ENCODE measurements at regions not wholly inside any gene's neighbourhood (a gene's known extent, or its start where the extent isn't known, plus 50 kb on each side); places are given as distances from the start of the nearest gene placed in this dataset.

GRCh38 chr9:1320607-1321195 lies 270.5 kb downstream of the DMRT2 start:
- no peak overlapping the region for H3K27ac ChIP-seq (ENCODE audit: low read depth in 1 of 2, low read length in 1 of 2)
- no peaks in the 10 kb centered on the region for H3K27me3 ChIP-seq (ENCODE audit: control insufficient read depth in 2 of 2, insufficient read depth in 1 of 2, low read length in 1 of 2)
- no peak for DNase-seq (ENCODE audit: low read depth in 6 of 9, low spot score in 9 of 9)
- no peaks in the 10 kb centered on the region for H3K36me3 ChIP-seq (ENCODE audit: control insufficient read depth in 2 of 2, insufficient read depth in 2 of 2, low read length in 1 of 2)
- H3K9me3 ChIP-seq (ENCODE audit: control insufficient read depth in 2 of 2, insufficient read depth in 1 of 2, low read length in 1 of 2) = no peaks in the 10 kb centered on the region
- WGBS = 78% methylated on average over 7 of the region's 7 CpGs
- H3K4me3 ChIP-seq (ENCODE audit: low read length in 2 of 2) = no peak overlapping the region
- no peaks in the 10 kb centered on the region for H3K4me1 ChIP-seq (ENCODE audit: control insufficient read depth in 2 of 2, insufficient read depth in 2 of 2, low read length in 2 of 2)

DNA sequence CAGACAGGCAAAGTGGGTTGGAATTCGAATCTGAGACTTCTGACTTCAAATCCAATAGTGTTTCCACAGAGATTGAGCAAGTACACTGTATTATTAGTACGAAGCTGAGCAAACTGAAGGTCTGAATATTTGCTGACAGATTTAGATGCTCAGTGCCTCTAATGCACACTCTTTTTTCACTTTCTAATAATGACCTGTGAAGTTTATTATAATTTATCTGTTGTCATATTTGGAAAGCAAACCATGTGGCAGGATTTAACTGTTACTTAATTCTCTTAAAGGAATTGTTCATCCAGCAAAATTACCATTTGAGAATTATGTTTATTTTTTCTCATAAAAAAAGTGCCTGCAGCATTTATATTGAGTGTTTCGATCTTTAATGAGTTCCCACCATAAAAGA lies 277.3 kb downstream of the DMRT2 start:
- H3K36me3 ChIP-seq (ENCODE audit: control insufficient read depth in 2 of 2, insufficient read depth in 2 of 2, low read length in 1 of 2) = no peaks in the 10 kb centered on the region
- no peaks in the 10 kb centered on the region for H3K4me1 ChIP-seq (ENCODE audit: control insufficient read depth in 2 of 2, insufficient read depth in 2 of 2, low read length in 2 of 2)
- no peak overlapping the region for H3K4me3 ChIP-seq (ENCODE audit: low read length in 2 of 2)
- H3K27me3 ChIP-seq (ENCODE audit: control insufficient read depth in 2 of 2, insufficient read depth in 1 of 2, low read length in 1 of 2) = no peaks in the 10 kb centered on the region
- 82% methylated on average over 3 of the region's 3 CpGs for WGBS
- no peaks in the 10 kb centered on the region for H3K9me3 ChIP-seq (ENCODE audit: control insufficient read depth in 2 of 2, insufficient read depth in 1 of 2, low read length in 1 of 2)
- H3K27ac ChIP-seq (ENCODE audit: low read depth in 1 of 2, low read length in 1 of 2) = no peak overlapping the region
- no peak for DNase-seq (ENCODE audit: low read depth in 6 of 9, low spot score in 9 of 9)

- H3K9me3 ChIP-seq (ENCODE audit: control insufficient read depth in 2 of 2, insufficient read depth in 1 of 2, low read length in 1 of 2) = no peaks in the 10 kb centered on the region
- 91% methylated on average over 4 of the region's 4 CpGs for WGBS
- H3K27me3 ChIP-seq (ENCODE audit: control insufficient read depth in 2 of 2, insufficient read depth in 1 of 2, low read length in 1 of 2) = no peaks in the 10 kb centered on the region
- H3K27ac ChIP-seq (ENCODE audit: low read depth in 1 of 2, low read length in 1 of 2) = no peak overlapping the region
- H3K4me3 ChIP-seq (ENCODE audit: low read length in 2 of 2) = no peak overlapping the region
- no peaks in the 10 kb centered on the region for H3K4me1 ChIP-seq (ENCODE audit: control insufficient read depth in 2 of 2, insufficient read depth in 2 of 2, low read length in 2 of 2)
- no peaks in the 10 kb centered on the region for H3K36me3 ChIP-seq (ENCODE audit: control insufficient read depth in 2 of 2, insufficient read depth in 2 of 2, low read length in 1 of 2)
- DNase-seq (ENCODE audit: low read depth in 6 of 9, low spot score in 9 of 9) = no peak
Observed at GRCh38 chr9:1328341-1328740, 278.2 kb downstream of the DMRT2 start.

GRCh38 chr9:1331546-1332038 lies 281.4 kb downstream of the DMRT2 start:
- Histone ChIP-seq H3K27ac (ENCODE audit: low read depth in 1 of 2, low read length in 1 of 2) (no peak overlapping the region), H3K9me3 (ENCODE audit: control insufficient read depth in 2 of 2, insufficient read depth in 1 of 2, low read length in 1 of 2) (no peaks in the 10 kb centered on the region), H3K36me3 (ENCODE audit: control insufficient read depth in 2 of 2, insufficient read depth in 2 of 2, low read length in 1 of 2) (no peaks in the 10 kb centered on the region), H3K4me3 (ENCODE audit: low read length in 2 of 2) (no peak overlapping the region), H3K27me3 (ENCODE audit: control insufficient read depth in 2 of 2, insufficient read depth in 1 of 2, low read length in 1 of 2) (no peaks in the 10 kb centered on the region), H3K4me1 (ENCODE audit: control insufficient read depth in 2 of 2, insufficient read depth in 2 of 2, low read length in 2 of 2) (no peaks in the 10 kb centered on the region)
- DNase-seq (ENCODE audit: low read depth in 6 of 9, low spot score in 9 of 9) = no peak

- H3K36me3 ChIP-seq (ENCODE audit: control insufficient read depth in 2 of 2, insufficient read depth in 2 of 2, low read length in 1 of 2) = no peaks in the 10 kb centered on the region
- DNase-seq (ENCODE audit: low read depth in 6 of 9, low spot score in 9 of 9) = no peak
- WGBS = 76% methylated on average over 3 of the region's 3 CpGs
Observed at GRCh38 chr9:1332156-1332555, 282.0 kb downstream of the DMRT2 start.

DNA sequence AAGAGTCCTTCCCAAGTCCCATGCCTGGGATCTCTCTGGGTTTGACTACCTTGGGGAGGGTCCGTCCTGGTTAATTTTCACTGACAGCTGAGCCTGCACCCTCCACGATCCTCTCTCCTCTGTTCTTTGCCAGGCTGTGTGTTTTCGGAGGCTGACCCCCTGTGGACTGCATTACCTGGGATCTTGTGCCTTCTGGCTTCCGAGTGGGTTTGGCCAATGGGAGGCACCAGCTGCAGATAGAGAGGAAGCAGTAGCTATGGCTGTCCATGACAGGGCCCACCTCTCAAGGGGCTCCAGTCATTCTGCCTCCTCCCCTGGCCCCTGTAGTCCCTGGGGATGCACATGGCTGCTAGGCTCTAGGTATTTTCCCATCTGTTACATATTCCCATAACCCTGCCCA lies 285.0 kb downstream of the DMRT2 start:
- DNase-seq (ENCODE audit: low read depth in 6 of 9, low spot score in 9 of 9) = no peak
- Histone ChIP-seq H3K36me3 (ENCODE audit: control insufficient read depth in 2 of 2, insufficient read depth in 2 of 2, low read length in 1 of 2) (no peaks in the 10 kb centered on the region), H3K27me3 (ENCODE audit: control insufficient read depth in 2 of 2, insufficient read depth in 1 of 2, low read length in 1 of 2) (no peaks in the 10 kb centered on the region), H3K27ac (ENCODE audit: low read depth in 1 of 2, low read length in 1 of 2) (no peak overlapping the region), H3K9me3 (ENCODE audit: control insufficient read depth in 2 of 2, insufficient read depth in 1 of 2, low read length in 1 of 2) (no peaks in the 10 kb centered on the region), H3K4me3 (ENCODE audit: low read length in 2 of 2) (no peak overlapping the region), H3K4me1 (ENCODE audit: control insufficient read depth in 2 of 2, insufficient read depth in 2 of 2, low read length in 2 of 2) (peaks cover 0 to 2% of the 10 kb centered on the region in 2 donors)
- whole genome bisulfite sequencing = 87% methylated on average over 4 of the region's 4 CpGs

More at GRCh38 chr9:1332156-1332555, 282.0 kb downstream of the DMRT2 start:
- Histone ChIP-seq H3K9me3 (ENCODE audit: control insufficient read depth in 2 of 2, insufficient read depth in 1 of 2, low read length in 1 of 2) (no peaks in the 10 kb centered on the region), H3K27ac (ENCODE audit: low read depth in 1 of 2, low read length in 1 of 2) (no peak overlapping the region), H3K27me3 (ENCODE audit: control insufficient read depth in 2 of 2, insufficient read depth in 1 of 2, low read length in 1 of 2) (no peaks in the 10 kb centered on the region), H3K4me1 (ENCODE audit: control insufficient read depth in 2 of 2, insufficient read depth in 2 of 2, low read length in 2 of 2) (no peaks in the 10 kb centered on the region), H3K4me3 (ENCODE audit: low read length in 2 of 2) (no peak overlapping the region)

GRCh38 chr9:1337169-1337568 lies 287.0 kb downstream of the DMRT2 start:
- WGBS = 64% methylated on average over 2 of the region's 2 CpGs
- no peak overlapping the region for H3K4me3 ChIP-seq (ENCODE audit: low read length in 2 of 2)
- H3K4me1 ChIP-seq (ENCODE audit: control insufficient read depth in 2 of 2, insufficient read depth in 2 of 2, low read length in 2 of 2) = peaks cover 0 to 2% of the 10 kb centered on the region in 2 donors
- no peak overlapping the region for H3K27ac ChIP-seq (ENCODE audit: low read depth in 1 of 2, low read length in 1 of 2)
- H3K36me3 ChIP-seq (ENCODE audit: control insufficient read depth in 2 of 2, insufficient read depth in 2 of 2, low read length in 1 of 2) = no peaks in the 10 kb centered on the region
- DNase-seq (ENCODE audit: low read depth in 6 of 9, low spot score in 9 of 9) = no peak
- H3K27me3 ChIP-seq (ENCODE audit: control insufficient read depth in 2 of 2, insufficient read depth in 1 of 2, low read length in 1 of 2) = no peaks in the 10 kb centered on the region
- no peaks in the 10 kb centered on the region for H3K9me3 ChIP-seq (ENCODE audit: control insufficient read depth in 2 of 2, insufficient read depth in 1 of 2, low read length in 1 of 2)

DNA sequence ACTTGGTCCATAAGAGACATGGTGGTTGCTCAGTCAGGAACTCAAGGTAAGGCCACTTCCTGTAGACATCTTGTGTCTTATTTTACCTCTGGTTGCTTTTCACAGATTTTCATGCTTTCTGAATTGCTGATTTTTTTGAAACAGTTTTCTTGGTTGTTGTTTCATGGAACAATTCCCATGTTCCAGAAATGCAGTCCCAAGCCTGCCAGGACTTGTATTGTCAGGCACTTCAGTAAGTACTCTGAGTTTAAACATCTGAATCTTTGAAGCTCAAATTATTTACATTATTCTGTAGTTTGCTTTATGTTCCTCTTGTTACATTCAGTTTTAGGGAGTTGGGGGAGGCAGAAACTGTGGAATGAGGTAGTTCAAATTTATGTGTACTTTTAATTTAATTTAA lies 290.2 kb downstream of the DMRT2 start:
- H3K4me1 ChIP-seq (ENCODE audit: control insufficient read depth in 2 of 2, insufficient read depth in 2 of 2, low read length in 2 of 2) = peaks cover 0 to 2% of the 10 kb centered on the region in 2 donors
- no peak for DNase-seq (ENCODE audit: low read depth in 6 of 9, low spot score in 9 of 9)

GRCh38 chr9:1353291-1353690 lies 303.1 kb downstream of the DMRT2 start:
- H3K4me3 ChIP-seq (ENCODE audit: low read length in 2 of 2) = no peak overlapping the region
- 89% methylated on average over 3 of the region's 3 CpGs for WGBS

More for the DNA sequence above, 290.2 kb downstream of the DMRT2 start:
- no peaks in the 10 kb centered on the region for H3K36me3 ChIP-seq (ENCODE audit: control insufficient read depth in 2 of 2, insufficient read depth in 2 of 2, low read length in 1 of 2)
- H3K4me3 ChIP-seq (ENCODE audit: low read length in 2 of 2) = no peak overlapping the region
- no peaks in the 10 kb centered on the region for H3K9me3 ChIP-seq (ENCODE audit: control insufficient read depth in 2 of 2, insufficient read depth in 1 of 2, low read length in 1 of 2)
- H3K27ac ChIP-seq (ENCODE audit: low read depth in 1 of 2, low read length in 1 of 2) = peak overlapping the region in 1 of 2 donors; percentile 56
- no peaks in the 10 kb centered on the region for H3K27me3 ChIP-seq (ENCODE audit: control insufficient read depth in 2 of 2, insufficient read depth in 1 of 2, low read length in 1 of 2)

More at GRCh38 chr9:1353291-1353690, 303.1 kb downstream of the DMRT2 start:
- Histone ChIP-seq H3K9me3 (ENCODE audit: control insufficient read depth in 2 of 2, insufficient read depth in 1 of 2, low read length in 1 of 2) (peaks cover 0 to 2% of the 10 kb centered on the region in 2 donors), H3K27ac (ENCODE audit: low read depth in 1 of 2, low read length in 1 of 2) (no peak overlapping the region), H3K36me3 (ENCODE audit: control insufficient read depth in 2 of 2, insufficient read depth in 2 of 2, low read length in 1 of 2) (no peaks in the 10 kb centered on the region), H3K27me3 (ENCODE audit: control insufficient read depth in 2 of 2, insufficient read depth in 1 of 2, low read length in 1 of 2) (no peaks in the 10 kb centered on the region), H3K4me1 (ENCODE audit: control insufficient read depth in 2 of 2, insufficient read depth in 2 of 2, low read length in 2 of 2) (no peaks in the 10 kb centered on the region)
- no peak for DNase-seq (ENCODE audit: low read depth in 6 of 9, low spot score in 9 of 9)

All from thymus (tissue), 11 donors.